ENCODE measurements at regions not wholly inside any gene's neighbourhood (a gene's known extent, or its start where the extent isn't known, plus 50 kb on each side); places are given as distances from the start of the nearest gene placed in this dataset.

DNA sequence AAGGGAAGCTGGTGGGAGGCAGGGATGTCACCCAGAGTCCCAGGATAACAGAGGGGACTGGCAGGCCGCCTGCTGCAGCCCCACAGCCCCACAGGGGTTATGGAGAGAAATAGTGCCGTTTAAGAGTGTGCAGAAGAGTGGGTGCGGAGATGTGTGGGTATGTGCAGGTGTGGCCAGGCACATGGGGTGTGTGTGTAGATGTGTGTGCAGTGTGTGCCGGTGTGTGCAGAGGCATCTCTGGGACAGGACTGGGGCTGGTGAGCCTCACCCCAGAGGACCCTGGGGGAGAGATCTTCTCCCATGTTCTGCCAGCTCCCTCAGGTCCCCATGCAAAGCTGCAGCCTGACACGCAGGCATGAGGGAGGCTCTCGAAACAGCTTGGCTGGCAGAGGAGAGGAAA is 157.4 kb downstream of the RBFOX3 start:
- TF ChIP-seq GATA2 (IDR thresholded peaks at IDR 0.05; ENCODE audit: low read depth, low read length) (no peak), GATA3 (IDR thresholded peaks at IDR 0.05; ENCODE audit: low read depth, low read length) (no peak)

Measured in SH-SY5Y (cell line).